Motor neuron (in vitro differentiated cells): ENCODE measurements at regions not wholly inside any gene's neighbourhood (a gene's known extent, or its start where the extent isn't known, plus 50 kb on each side); places are given as distances from the start of the nearest gene placed in this dataset.

Source experiments
- ATAC-seq, 8 experiments: fragments of 200-7000 bp; cut with Tn5 transposase; replicated peaks in 6 of 8; 2 replicates each; pipeline ENCODE4 v1.8.0; 2021; ENCODE audit warnings: mild to moderate bottlenecking in 8 of 8, moderate library complexity in 8 of 8
- H3K27ac ChIP-seq, 2 donors: fragments of 250-450 bp; sonication (Bioruptor Pico); 2 replicates each; pipeline ENCODE4 v1.9.0; 2021; ENCODE audit warnings: antibody characterized with exemption in 2 of 2, mild to moderate bottlenecking in 2 of 2, moderate library complexity in 1 of 2
- H3K4me1 ChIP-seq, 2 donors: fragments of 250-450 bp; sonication (Bioruptor Pico); replicated peaks in 1 of 2; 2 replicates each; pipeline ENCODE4 v1.6.1; 2021; ENCODE audit warnings: antibody characterized with exemption in 2 of 2, mild to moderate bottlenecking in 2 of 2, moderate library complexity in 1 of 2
- H3K4me3 ChIP-seq, 5 donors: fragments of 250-450 bp; sonication (Bioruptor Pico); 2 replicates each; pipeline ENCODE4 v1.9.0; 2021; ENCODE audit warnings: antibody characterized with exemption in 5 of 5, mild to moderate bottlenecking in 5 of 5, moderate library complexity in 4 of 5
- WGBS, 10 experiments: fragments of 450-650 bp; shearing (Covaris generic); methylation state at CpG; one replicate each; pipeline ENCODE4 v1.0.0; 2022; 5-methylcytosine and 5-hydroxymethylcytosine counted together
- in situ Hi-C, 9 experiments: fragments of 400-800 bp; cut with MboI; loops; one replicate each; pipeline ENCODE4 v1.15.0; 2021; ENCODE audit warnings: low sequenced_read_pairs in 9 of 9, low pct_unique_long_range_greater_than_20kb in 2 of 9; ENCODE audit not compliant: unreplicated experiment in 9 of 9

DNA sequence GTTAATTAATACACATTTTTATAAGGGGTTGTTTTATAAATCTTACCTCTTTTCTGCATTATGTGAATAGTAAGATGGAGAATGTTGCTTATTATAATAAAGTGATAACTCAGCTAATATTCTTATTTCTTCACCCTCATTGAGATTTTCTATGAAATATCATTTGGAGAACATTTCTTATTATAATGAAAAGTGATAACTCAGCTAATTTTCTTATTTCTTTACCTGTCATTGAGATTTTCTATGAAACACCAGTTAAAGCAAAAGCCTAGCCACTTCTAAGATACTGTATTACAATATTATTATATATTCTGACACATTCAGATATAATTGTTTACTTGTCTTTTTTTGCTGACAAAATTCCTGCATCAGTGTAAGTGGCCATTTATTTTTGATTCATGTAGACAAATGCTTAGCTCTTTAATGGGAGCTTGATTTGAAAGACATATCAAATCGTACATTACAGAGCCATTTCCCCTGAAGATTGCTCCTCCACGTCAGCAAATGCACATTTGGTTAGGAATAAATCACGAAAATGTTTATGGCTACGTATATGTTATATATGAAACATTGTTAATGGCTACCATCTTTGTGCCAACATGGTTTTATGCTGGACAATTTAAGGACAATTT is 427.5 kb downstream of the CHL1 start:
- Histone ChIP-seq H3K4me3 (no peak overlapping the region), H3K27ac (no peak overlapping the region), H3K4me1 (peaks cover 0 to 2% of the 10 kb centered on the region in 2 donors)
- ATAC-seq, result no peak
- in situ Hi-C loops, result no loop called here
- 3 to 90% (median 68%) methylated on average over 1 to 4 of the region's 4 CpGs; no CpG with 5 or more reads in 1 of the 10 experiments for WGBS, 10 experiments

DNA sequence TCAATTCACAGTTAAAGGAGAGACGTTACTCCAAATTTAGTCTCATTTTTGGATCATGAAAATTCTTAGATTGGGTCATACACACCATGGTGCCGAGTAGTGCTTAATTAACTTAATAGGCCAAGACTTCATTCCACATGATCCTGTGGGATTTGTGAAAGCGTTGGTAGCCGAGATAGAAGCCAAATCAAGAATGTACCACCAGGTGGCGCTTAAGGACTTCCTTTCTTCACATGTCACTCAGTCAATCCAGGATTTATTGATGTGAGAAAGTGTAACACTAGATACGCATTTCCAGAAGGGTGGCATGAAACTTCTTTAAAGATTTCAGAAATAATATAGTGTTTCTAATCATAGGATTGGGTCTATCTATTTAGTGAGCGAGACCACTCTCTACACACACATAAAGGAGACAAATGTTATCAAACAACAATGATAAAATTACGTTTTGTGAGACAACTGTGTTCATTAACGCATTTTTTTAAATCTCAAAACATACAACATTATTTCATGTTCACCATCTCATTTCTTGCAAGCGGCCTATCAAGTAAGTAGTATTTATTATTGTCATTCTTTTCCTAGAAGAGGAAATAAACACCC is 436.1 kb downstream of the CHL1 start:
- no peak overlapping the region for H3K4me3 ChIP-seq
- 4 to 60% (median 32%) methylated on average over 2 to 10 of the region's 10 CpGs for WGBS, 10 experiments
- peak in 2 of 8 experiments; percentile 53 to 70 for ATAC-seq
- H3K4me1 ChIP-seq, result peaks cover 0 to 2% of the 10 kb centered on the region in 2 donors
- no peak overlapping the region for H3K27ac ChIP-seq
- in situ Hi-C loops, result no loop called here

DNA sequence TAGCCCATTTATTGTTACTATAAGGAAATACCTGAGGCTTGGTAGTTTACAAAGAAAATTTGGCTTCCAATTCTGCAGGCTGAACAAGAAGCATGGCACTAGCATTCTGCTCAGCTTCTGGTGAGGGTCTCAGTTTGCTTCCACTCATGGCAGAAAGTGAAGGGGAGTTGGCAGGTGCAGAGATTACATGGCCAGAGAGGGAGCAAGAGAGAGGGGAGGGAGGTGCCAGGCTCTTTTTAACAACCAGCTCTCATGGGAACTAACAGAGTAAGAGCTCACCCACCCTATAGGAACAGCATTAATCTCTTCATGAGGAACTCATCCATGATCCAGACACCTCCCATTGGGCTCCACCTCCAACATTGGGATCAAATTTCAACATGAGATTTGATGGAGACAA is 437.9 kb downstream of the CHL1 start:
- Histone ChIP-seq H3K4me3 (no peak overlapping the region), H3K4me1 (peaks cover 0 to 2% of the 10 kb centered on the region in 2 donors), H3K27ac (no peak overlapping the region)
- no peak for ATAC-seq
- in situ Hi-C loops, result no loop called here

DNA sequence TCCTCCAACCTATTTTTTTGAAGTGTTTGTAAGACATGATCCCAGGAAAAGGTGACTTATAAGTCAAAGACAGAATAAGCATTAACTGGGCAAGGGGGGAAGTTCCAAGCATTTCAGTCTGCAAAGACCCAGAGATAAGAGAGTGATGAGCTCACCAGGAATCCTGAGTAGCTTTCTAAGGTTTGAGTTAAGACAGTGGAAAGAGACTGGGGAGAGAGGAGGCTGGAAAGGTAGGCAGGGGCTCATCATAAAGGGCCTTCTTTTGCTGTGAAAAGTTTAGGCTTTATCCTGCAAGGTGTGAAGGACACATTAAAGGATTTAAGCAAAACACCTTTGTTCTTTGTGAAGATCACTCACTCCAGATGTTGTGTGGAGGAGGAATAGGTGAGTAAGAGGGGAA is 438.8 kb downstream of the CHL1 start:
- peaks cover 0 to 2% of the 10 kb centered on the region in 2 donors for H3K4me1 ChIP-seq
- in situ Hi-C loops, result no loop called here
- ATAC-seq, result no peak
- H3K4me3 ChIP-seq, result no peak overlapping the region
- H3K27ac ChIP-seq, result no peak overlapping the region

DNA sequence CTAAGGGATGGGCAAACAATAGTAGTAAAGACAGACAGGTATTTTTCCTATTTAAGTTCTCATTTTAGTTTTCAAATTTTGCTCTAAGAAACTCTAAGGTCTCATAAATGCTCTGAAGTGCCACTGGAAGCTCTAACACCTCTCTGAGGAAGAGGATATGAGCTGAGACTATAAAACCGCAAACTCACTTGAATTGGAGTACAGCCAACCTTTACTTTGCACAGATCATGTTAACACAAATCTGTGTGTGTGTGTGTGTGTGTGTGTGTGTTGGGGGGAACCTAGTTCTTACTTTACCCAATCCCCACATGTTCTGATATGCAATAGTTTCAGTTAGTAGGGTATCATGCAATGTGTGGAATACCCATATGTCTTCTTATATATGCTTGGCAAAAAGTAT is 446.8 kb downstream of the CHL1 start:
- in situ Hi-C loops, result no loop called here
- no peak overlapping the region for H3K4me3 ChIP-seq
- H3K4me1 ChIP-seq, result no peaks in the 10 kb centered on the region
- ATAC-seq, result no peak
- WGBS, 10 experiments, result 0 to 100% (median 67%) methylated on average over 1 of the region's 1 CpG; no CpG with 5 or more reads in 5 of the 10 experiments
- H3K27ac ChIP-seq, result no peak overlapping the region

DNA sequence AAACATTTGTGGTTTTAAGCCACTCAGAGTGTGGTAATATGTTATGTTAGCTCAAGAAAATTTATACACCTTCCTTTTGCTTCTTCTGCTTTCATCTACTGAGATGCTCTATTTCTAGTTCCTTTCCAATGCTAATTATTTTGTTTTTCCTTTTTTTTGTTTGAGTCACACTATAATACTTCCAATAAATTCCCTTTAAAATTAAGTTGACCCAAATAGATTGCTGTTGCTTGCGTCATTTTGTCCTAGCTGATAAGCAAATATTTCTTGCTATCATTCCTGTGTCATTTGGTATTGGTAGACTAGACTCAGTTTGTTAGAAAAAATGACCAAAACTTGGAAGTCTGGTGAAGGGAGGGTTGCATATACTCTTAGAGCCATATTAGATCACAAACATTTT is 437.0 kb upstream of the CNTN6 start:
- Histone ChIP-seq H3K4me3 (no peak overlapping the region), H3K27ac (no peak overlapping the region), H3K4me1 (no peaks in the 10 kb centered on the region)
- in situ Hi-C loops, result no loop called here
- ATAC-seq, result no peak
- WGBS, 10 experiments, result 10 to 100% (median 80%) methylated on average over 1 of the region's 1 CpG; no CpG with 5 or more reads in 1 of the 10 experiments

DNA sequence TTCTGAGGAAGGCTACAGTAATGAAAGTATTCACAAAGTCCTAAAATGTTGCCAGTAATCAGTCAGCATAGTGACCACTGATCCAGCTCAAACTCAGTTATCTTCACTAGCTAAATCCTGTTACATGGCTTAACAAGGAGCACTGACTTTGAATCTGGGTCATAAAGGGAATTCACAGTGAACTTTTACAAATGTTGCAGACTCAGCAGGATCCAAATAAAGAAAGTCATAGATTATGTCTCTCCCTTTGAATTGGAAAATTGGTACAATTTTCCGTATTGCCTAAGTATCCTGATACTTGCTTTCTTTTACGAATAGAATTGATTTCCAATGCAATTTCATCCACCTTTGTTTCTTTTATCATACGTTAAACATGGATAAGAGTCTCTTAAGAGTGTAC is 431.5 kb upstream of the CNTN6 start:
- 13 to 84% (median 61%) methylated on average over 2 to 3 of the region's 3 CpGs for WGBS, 10 experiments
- Histone ChIP-seq H3K4me3 (no peak overlapping the region), H3K27ac (no peak overlapping the region), H3K4me1 (peaks cover 0 to 2% of the 10 kb centered on the region in 2 donors)
- in situ Hi-C loops, result no loop called here
- no peak for ATAC-seq

DNA sequence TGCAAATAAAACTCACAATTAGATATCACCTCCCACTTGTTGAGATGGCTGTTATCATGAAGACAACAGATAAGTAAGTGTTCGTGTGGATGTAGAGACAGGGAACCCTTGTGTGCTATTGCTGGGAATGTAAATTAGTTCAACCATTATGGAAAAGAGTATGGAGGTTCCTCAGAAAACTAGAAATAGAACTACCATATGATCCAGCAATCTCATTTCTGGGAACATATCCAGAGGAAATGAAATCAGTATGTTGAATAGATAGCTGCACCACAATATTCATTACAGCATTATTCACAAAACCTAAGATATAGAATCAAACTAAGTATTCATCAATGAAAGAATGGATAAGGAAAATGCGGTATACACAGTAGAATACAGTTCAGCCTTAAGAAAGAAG is 418.7 kb upstream of the CNTN6 start:
- H3K4me1 ChIP-seq, result peaks cover 0 to 3% of the 10 kb centered on the region in 2 donors
- 0 to 100% (median 66%) methylated on average over 1 to 2 of the region's 2 CpGs; no CpG with 5 or more reads in 2 of the 10 experiments for WGBS, 10 experiments
- no peak overlapping the region for H3K4me3 ChIP-seq
- ATAC-seq, result no peak
- no peak overlapping the region for H3K27ac ChIP-seq
- in situ Hi-C loops, result no loop called here

DNA sequence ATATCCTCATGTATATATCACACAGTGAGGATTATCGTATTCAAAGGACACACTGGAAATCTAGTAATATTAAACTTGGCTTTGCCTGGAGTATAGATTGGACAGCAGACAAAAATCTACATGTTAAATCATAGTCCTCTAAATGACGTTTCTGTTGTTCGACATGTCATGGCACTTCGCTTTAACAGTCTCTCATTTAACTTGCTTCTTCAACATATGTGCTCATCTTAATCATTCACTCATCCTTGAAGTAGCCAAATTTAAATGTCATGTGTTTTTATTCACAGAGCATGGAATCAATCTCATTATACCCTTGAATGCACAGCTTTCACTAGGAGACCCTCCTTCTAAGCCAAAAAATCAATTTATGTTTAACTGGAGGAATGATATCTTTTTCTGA is 417.0 kb upstream of the CNTN6 start:
- WGBS, 10 experiments, result 15 to 90% (median 73%) methylated on average over 2 to 4 of the region's 4 CpGs
- H3K4me3 ChIP-seq, result no peak overlapping the region
- ATAC-seq, result no peak
- H3K27ac ChIP-seq, result no peak overlapping the region
- peaks cover 0 to 3% of the 10 kb centered on the region in 2 donors for H3K4me1 ChIP-seq
- in situ Hi-C loops, result no loop called here

DNA sequence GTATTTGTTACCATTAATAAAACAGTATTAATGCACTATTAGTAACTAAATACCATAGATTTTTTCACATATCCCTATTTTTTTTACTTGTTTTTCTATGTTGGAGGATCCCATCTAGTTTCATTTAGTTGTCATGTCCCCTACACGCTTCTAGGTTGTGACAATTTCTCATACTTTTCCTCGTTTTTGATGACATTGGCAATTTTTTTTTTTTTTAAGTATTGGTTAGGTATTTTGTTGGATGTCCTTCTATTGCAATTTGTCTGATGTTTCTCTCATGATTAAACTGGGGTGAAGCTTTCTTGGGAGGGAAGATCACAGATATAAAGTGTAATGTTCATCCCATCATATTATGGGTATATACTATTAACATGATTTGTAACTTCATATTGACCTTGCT is 409.1 kb upstream of the CNTN6 start:
- H3K27ac ChIP-seq, result no peak overlapping the region
- in situ Hi-C loops, result no loop called here
- H3K4me3 ChIP-seq, result no peak overlapping the region
- WGBS, 10 experiments, result 0 to 88% (median 26%) methylated on average over 1 to 2 of the region's 2 CpGs
- no peak for ATAC-seq
- peaks cover 0 to 8% of the 10 kb centered on the region in 2 donors for H3K4me1 ChIP-seq

DNA sequence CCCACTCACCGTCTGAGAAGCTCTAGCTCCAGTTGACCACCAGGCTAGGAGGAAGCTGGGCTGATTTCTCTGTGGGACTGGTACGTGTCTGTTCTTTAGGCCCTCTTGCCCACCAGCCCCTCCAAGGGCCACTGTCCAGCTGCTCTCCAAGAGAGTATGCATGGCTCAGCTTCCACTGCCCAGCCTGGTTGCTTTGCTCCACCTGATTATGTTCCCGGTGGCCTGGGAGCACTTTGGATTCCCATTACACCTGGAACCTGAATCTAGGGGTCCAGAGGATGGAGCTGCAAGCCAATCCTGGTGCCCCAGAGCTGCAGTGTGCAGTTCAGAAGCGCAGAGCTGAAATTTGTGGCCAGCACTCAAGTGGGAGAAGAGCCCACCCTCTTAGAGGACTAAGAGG is 402.1 kb upstream of the CNTN6 start:
- 8 to 80% (median 56%) methylated on average over 1 to 2 of the region's 4 CpGs; no CpG with 5 or more reads in 4 of the 10 experiments for WGBS, 10 experiments
- H3K27ac ChIP-seq, result no peak overlapping the region
- H3K4me3 ChIP-seq, result no peak overlapping the region
- no peak for ATAC-seq
- in situ Hi-C loops, result no loop called here
- no peaks in the 10 kb centered on the region for H3K4me1 ChIP-seq

DNA sequence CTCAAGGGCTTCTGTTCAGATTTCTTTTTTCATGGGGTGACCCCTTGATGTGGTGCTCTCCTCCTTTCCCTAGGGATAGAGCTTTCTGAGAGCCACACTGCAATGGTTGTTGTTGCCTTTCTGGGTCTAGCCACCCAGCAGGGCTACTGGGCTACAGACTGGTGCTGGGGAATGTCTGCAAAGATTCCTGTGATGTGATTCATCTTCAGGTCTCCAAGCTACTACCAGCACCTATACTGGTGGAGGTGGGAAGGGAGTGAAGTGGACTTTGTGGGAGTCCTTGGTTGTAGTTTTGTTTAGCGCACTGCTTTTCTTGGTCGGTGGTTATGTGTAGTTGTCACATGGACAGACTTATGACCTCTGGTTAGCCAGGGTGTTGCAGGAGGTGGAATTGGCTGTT is 392.3 kb upstream of the CNTN6 start:
- ATAC-seq, result no peak
- Histone ChIP-seq H3K27ac (no peak overlapping the region), H3K4me1 (no peaks in the 10 kb centered on the region), H3K4me3 (no peak overlapping the region)
- 90 to 100% (median 100%) methylated on average over 1 to 2 of the region's 2 CpGs; no CpG with 5 or more reads in 7 of the 10 experiments for WGBS, 10 experiments
- in situ Hi-C loops, result no loop called here

DNA sequence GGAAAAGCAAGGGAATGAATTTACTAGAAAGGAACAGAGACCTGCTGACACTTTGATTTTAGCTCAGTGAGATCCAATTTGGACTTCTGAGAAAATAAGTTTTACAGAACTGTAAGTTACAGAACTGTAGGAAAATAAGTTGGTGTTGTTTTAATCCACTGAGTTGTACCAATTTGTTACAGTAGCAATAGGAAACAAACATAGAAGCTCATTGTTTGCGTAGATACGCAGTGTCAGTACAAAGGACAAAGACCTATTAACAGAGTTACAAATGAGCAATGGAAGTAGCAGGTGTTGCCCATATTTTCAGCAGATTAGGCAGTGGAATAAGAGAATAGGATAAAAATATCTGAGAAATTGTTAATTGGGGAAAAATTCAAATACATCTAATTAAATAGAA is 385.8 kb upstream of the CNTN6 start:
- Histone ChIP-seq H3K27ac (no peak overlapping the region), H3K4me3 (no peak overlapping the region), H3K4me1 (no peaks in the 10 kb centered on the region)
- WGBS, 10 experiments, result 0 to 50% (median 11%) methylated on average over 1 to 2 of the region's 2 CpGs; no CpG with 5 or more reads in 1 of the 10 experiments
- no peak for ATAC-seq
- in situ Hi-C loops, result no loop called here

DNA sequence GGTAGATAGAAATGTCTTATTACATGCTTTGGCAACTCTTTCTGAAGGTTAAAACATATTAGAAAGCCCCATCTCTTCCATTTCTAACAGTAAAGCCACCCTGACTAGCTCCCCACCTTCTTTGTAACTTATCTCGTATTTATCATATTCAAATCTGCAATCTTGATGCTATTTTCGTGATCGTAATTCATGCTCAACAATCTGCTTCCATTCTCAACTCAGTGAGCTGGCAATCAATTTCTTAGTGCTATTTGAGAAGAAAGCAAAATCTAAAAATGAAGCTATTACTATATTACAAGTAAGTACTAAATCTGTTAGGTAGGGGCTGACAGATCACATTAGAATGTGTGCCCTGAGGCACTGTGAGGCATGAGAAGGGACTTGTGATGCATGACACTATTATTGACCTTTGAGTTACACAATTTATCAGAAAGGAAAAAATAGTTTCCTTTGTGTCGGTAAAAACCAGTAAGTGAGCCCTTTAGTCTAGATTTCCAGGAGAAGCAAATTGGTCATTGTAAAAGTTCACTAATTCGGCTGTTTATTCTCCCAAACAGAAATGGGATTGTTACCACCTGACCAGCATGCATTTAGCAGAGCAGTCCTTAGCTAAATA is 379.7 kb upstream of the CNTN6 start:
- Histone ChIP-seq H3K27ac (no peak overlapping the region), H3K4me1 (peaks cover 0 to 4% of the 10 kb centered on the region in 2 donors), H3K4me3 (no peak overlapping the region)
- ATAC-seq, result peak in 2 of 8 experiments; percentile 28 to 29
- in situ Hi-C loops, result no loop called here
- WGBS, 10 experiments, result 0 to 89% (median 55%) methylated on average over 1 to 5 of the region's 5 CpGs
